Body of pancreas (tissue), 4 donors: ENCODE measurements at regions not wholly inside any gene's neighbourhood (a gene's known extent, or its start where the extent isn't known, plus 50 kb on each side); places are given as distances from the start of the nearest gene placed in this dataset.
"Not testable (repeated sequence)": the region's sequence is repeated elsewhere in the genome, so short reads cannot be mapped to it uniquely, and the experiment has no call there.

Experiments
- ATAC-seq: fragments of 150-250 bp; one replicate; pipeline ENCODE4 v1.9.1; 2016
- DNase-seq, 4 donors: peaks; one replicate each; pipeline ENCODE4 v3.0.0-alpha.2; 2019
- H3K27ac ChIP-seq, 4 donors: fragments of 200-600 bp; sonication (generic); 1 replicate in 3 of 4; 2 replicates in 1 of 4; pipeline versions ENCODE4 v1.5.1 to v1.6.1; 2016 to 2019; ENCODE audit warnings: mild to moderate bottlenecking in 1 of 4, mixed read lengths in 1 of 4, moderate library complexity in 1 of 4
- H3K27me3 ChIP-seq, 2 donors: fragments of 200-600 bp; sonication (generic); one replicate each; pipeline ENCODE4 v1.6.0; 2016; ENCODE audit warnings: mild to moderate bottlenecking in 1 of 2
- H3K36me3 ChIP-seq, 2 donors: fragments of 200-600 bp; sonication (generic); replicated peaks in 1 of 2; 2 replicates each; pipeline ENCODE4 v1.5.1; 2016; ENCODE audit warnings: low read depth in 2 of 2; ENCODE audit not compliant: insufficient read depth in 1 of 2
- H3K4me1 ChIP-seq: fragments of 200-600 bp; sonication (generic); one replicate; pipeline ENCODE4 v1.6.0; 2016
- H3K4me3 ChIP-seq, 2 donors: fragments of 200-600 bp; sonication (generic); 1 replicate in 1 of 2; 2 replicates in 1 of 2; pipeline ENCODE4 v1.5.1; 2016 to 2019
- H3K9me3 ChIP-seq, 3 donors: fragments of 200-600 bp; sonication (generic); 1 replicate in 2 of 3; 2 replicates in 1 of 3; pipeline ENCODE4 v1.5.1; 2016
- POLR2A ChIP-seq, 3 donors: fragments of 450-650 bp; IDR thresholded peaks; one replicate each; pipeline ENCODE4 v1.6.1; 2016; ENCODE audit warnings: antibody characterized with exemption in 3 of 3, mild to moderate bottlenecking in 2 of 3
- WGBS, 2 donors: methylation state at CpG; one replicate each; pipeline ENCODE4 v1.1.5; 2017; 5-methylcytosine and 5-hydroxymethylcytosine counted together
- intact Hi-C: fragments of 100-400 bp; cut with DNase I; formaldehyde crosslinking; loops from one replicate; pipeline ENCODE4 v1.15.1; 2023
- TF ChIP-seq, protein P1 (sequence below), 7 experiments: fragments of 450-650 bp in 4 of 7; fragments of 200-600 bp in 3 of 7; sonication (generic) in 3 of 7; IDR thresholded peaks; one replicate each; pipeline ENCODE4 v1.5.1; 2016 to 2019; ENCODE audit warnings: antibody characterized with exemption in 7 of 7

DNA sequence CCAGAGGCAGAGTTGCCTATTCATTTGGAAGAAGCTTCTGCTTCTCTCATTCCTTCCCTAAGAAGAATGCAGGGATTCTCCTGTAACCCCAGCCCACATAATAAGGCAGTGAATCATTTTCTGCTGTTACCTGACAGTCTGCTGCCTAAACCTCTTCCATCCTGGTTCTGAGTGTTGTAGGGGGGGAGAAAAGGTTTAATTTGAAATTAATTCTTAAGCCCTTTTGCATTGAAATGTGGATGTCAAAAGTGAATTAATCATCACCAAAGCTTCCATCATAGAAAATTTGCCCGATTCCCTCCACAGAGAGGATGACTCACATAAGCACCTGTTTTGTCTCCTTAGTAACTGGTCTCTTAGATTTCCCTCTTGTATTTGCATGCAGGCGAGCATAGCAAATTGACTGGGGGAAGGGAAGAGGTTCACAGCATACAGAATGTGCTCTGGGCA lies 146.7 kb upstream of the FNDC3A start:
- Histone ChIP-seq H3K36me3 (no peaks in the 10 kb centered on the region), H3K4me3 (no peak overlapping the region), H3K27me3 (no peaks in the 10 kb centered on the region), H3K27ac (no peak overlapping the region), H3K4me1 (no peaks in the 10 kb centered on the region), H3K9me3 (no peaks in the 10 kb centered on the region)
- DNase-seq = peak in 2 of 4 donors; percentile 7 to 25
- no peak for ATAC-seq
- no peak for TF ChIP-seq POLR2A (IDR thresholded peaks at IDR 0.05)
- TF ChIP-seq, protein P1, sequence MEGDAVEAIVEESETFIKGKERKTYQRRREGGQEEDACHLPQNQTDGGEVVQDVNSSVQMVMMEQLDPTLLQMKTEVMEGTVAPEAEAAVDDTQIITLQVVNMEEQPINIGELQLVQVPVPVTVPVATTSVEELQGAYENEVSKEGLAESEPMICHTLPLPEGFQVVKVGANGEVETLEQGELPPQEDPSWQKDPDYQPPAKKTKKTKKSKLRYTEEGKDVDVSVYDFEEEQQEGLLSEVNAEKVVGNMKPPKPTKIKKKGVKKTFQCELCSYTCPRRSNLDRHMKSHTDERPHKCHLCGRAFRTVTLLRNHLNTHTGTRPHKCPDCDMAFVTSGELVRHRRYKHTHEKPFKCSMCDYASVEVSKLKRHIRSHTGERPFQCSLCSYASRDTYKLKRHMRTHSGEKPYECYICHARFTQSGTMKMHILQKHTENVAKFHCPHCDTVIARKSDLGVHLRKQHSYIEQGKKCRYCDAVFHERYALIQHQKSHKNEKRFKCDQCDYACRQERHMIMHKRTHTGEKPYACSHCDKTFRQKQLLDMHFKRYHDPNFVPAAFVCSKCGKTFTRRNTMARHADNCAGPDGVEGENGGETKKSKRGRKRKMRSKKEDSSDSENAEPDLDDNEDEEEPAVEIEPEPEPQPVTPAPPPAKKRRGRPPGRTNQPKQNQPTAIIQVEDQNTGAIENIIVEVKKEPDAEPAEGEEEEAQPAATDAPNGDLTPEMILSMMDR (IDR thresholded peaks at IDR 0.05) = no peak
- intact Hi-C loops = no loop called here
- 21 to 27% methylated on average over 2 of the region's 2 CpGs for WGBS, 2 donors

DNA sequence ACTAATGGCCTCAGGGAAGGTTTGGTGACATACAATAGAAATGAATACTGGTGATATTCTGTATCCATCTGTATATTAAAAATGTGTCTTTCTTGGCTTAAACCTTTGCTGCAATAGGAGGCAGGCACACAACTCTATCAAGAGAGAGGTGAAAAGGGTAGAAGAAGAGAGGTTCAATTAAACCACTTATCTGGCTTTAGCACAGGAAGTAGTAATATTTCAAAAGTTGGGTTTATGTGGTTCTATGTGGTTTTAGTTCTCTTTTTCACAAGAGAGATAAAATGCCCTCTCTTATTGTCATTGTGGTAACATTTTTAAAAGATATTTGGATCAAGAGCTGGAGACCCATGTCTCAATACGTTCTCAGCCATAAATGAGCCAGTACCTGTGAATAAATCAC lies 146.2 kb upstream of the FNDC3A start:
- Histone ChIP-seq H3K4me1 (no peaks in the 10 kb centered on the region), H3K27me3 (no peaks in the 10 kb centered on the region), H3K27ac (no peak overlapping the region), H3K36me3 (no peaks in the 10 kb centered on the region), H3K9me3 (no peaks in the 10 kb centered on the region), H3K4me3 (no peak overlapping the region)
- DNase-seq (no peak), ATAC-seq (no peak)
- TF ChIP-seq POLR2A (IDR thresholded peaks at IDR 0.05) = no peak
- TF ChIP-seq, protein P1 (IDR thresholded peaks at IDR 0.05) = no peak
- 35 to 52% methylated on average over 1 of the region's 1 CpG for WGBS, 2 donors
- intact Hi-C loops = no loop called here

DNA sequence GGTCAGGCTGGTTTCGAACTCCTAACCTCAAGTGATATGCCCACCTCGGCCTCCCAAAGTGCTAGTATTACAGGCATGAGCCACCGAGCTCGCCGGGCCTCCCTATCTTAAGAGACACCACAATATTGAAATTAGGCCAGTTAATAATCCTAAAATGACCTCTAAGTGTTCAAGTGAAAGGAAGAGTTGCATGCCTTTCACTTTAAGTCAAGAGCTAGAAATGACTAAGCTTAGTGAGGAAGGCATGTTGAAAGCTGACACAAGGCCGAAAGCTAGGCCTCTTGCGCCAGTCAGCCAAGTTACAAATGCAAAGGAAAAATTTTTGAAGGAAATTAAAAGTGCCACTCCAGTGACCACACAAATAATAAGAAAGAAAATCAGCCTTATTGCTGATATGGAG lies 144.5 kb upstream of the FNDC3A start:
- H3K36me3 ChIP-seq = no peaks in the 10 kb centered on the region
- WGBS, 2 donors = 78 to 97% methylated on average over 7 of the region's 7 CpGs
- no peaks in the 10 kb centered on the region for H3K27me3 ChIP-seq
- intact Hi-C loops = no loop called here
- no peaks in the 10 kb centered on the region for H3K4me1 ChIP-seq
- TF ChIP-seq POLR2A (IDR thresholded peaks at IDR 0.05) = no peak
- TF ChIP-seq, protein P1 (IDR thresholded peaks at IDR 0.05) = no peak
- H3K27ac ChIP-seq = no peak overlapping the region
- DNase-seq = no peak
- no peak overlapping the region for H3K4me3 ChIP-seq
- no peak for ATAC-seq
- H3K9me3 ChIP-seq = no peaks in the 10 kb centered on the region

DNA sequence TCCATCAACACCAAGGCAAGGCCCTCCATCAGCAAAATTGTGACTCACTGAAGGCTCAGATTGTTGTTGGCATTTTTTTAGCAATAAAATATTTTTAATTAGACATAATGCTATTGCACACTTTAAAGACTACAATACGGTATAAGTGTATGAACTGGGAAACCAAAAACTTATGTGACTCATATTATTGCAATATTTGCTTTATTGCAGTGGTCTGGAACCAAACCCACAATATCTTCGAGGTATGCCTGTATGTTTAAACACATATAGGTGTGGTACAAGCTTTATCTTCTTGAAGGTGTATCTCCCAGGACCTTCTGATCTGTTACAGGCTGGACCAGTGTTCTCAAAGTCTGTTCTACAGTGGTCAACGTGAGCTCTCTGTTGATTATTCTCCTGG lies 142.3 kb upstream of the FNDC3A start:
- Histone ChIP-seq H3K4me3 (no peak overlapping the region), H3K36me3 (no peaks in the 10 kb centered on the region), H3K27ac (no peak overlapping the region), H3K9me3 (no peaks in the 10 kb centered on the region), H3K27me3 (no peaks in the 10 kb centered on the region), H3K4me1 (no peaks in the 10 kb centered on the region)
- intact Hi-C loops = no loop called here
- ATAC-seq = no peak
- TF ChIP-seq, protein P1 (IDR thresholded peaks at IDR 0.05) = no peak
- no peak for TF ChIP-seq POLR2A (IDR thresholded peaks at IDR 0.05)
- DNase-seq = no peak
- WGBS, 2 donors = 61 to 70% methylated on average over 3 of the region's 3 CpGs

DNA sequence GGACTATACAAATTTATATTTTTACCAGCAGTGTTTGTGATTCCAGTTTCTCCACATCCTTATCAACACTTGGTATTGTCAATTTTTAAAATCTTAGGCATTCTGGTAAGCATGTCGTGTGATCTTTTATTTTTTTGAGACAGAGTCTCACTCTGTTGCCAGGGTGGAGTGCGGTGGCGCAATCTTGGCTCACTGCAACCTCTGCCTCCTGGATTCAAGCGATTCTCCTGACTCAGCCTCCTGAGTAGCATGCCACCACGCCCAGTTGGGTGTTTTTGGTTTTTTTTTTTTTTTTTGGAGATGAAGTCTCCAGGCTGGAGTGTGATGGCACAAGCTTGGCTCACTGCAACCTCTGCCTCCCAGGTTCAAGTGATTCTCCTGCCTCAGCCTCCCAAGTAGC lies 140.4 kb upstream of the FNDC3A start:
- H3K36me3 ChIP-seq, DNase-seq, intact Hi-C loops, H3K27me3 ChIP-seq, H3K9me3 ChIP-seq, H3K4me1 ChIP-seq, H3K4me3 ChIP-seq, H3K27ac ChIP-seq, ATAC-seq: not testable (repeated sequence)
- 87 to 88% methylated on average over 5 of the region's 5 CpGs for WGBS, 2 donors
